ENCODE measurements at regions not wholly inside any gene's neighbourhood (a gene's known extent, or its start where the extent isn't known, plus 50 kb on each side); places are given as distances from the start of the nearest gene placed in this dataset.

DNA sequence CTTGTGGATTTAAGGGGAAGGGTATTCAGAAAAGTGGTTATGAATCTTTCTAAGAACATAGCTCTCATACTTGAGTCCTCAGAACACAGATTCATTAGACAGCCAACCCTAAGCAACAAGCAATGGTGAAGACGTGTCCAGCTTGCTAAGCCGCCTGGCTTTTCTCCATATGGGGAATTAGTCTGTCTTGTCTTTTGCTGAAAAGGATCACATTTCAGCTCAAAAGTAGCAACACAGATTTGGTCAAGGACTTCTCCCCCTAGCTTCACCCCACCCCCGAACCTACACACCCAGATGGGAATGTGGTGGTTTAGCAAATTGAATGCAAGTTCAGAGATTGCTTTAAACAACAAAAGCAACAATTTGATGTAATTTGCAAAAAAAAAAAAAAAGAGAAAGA is 103.3 kb upstream of the RASGEF1B start:
- H3K9me3 ChIP-seq: no peaks in the 10 kb centered on the region
- H3K4me1 ChIP-seq (ENCODE audit: control insufficient read depth in 1 of 2, low read depth in 2 of 2): peaks cover 0 to 16% of the 10 kb centered on the region in 2 donors
- TF ChIP-seq, protein P1, sequence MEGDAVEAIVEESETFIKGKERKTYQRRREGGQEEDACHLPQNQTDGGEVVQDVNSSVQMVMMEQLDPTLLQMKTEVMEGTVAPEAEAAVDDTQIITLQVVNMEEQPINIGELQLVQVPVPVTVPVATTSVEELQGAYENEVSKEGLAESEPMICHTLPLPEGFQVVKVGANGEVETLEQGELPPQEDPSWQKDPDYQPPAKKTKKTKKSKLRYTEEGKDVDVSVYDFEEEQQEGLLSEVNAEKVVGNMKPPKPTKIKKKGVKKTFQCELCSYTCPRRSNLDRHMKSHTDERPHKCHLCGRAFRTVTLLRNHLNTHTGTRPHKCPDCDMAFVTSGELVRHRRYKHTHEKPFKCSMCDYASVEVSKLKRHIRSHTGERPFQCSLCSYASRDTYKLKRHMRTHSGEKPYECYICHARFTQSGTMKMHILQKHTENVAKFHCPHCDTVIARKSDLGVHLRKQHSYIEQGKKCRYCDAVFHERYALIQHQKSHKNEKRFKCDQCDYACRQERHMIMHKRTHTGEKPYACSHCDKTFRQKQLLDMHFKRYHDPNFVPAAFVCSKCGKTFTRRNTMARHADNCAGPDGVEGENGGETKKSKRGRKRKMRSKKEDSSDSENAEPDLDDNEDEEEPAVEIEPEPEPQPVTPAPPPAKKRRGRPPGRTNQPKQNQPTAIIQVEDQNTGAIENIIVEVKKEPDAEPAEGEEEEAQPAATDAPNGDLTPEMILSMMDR (IDR thresholded peaks at IDR 0.05): no peak
- DNase-seq (ENCODE audit: low spot score) (no peak), ATAC-seq (ENCODE audit: insufficient number of reproducible peaks, low FRiP score, low read depth) (no peak)
- no peaks in the 10 kb centered on the region for H3K36me3 ChIP-seq
- no peaks in the 10 kb centered on the region for H3K27me3 ChIP-seq (replicated peaks; ENCODE audit: insufficient read depth)
- no peak overlapping the region for H3K4me3 ChIP-seq
- H3K27ac ChIP-seq: no peak overlapping the region

DNA sequence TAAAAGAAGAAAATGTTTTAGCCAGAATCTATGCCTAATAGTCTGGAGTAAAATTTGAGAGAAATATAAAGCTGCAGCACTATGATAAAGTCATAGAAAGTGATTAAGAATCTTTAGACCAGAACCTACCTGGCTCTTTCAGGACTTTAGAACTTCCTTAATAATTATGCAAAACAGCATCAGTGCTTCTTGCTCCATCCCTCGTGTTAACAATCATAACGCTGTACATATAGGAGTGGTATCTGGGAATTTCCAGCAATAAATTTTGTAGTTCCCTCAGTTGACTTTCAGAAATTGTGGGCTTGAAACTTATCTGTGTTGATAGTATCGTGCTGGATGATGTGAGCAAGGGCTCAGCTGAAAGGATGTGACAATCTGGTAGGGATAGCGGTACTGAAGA is 102.1 kb upstream of the RASGEF1B start:
- TF ChIP-seq, protein P1 (IDR thresholded peaks at IDR 0.05): no peak

DNA sequence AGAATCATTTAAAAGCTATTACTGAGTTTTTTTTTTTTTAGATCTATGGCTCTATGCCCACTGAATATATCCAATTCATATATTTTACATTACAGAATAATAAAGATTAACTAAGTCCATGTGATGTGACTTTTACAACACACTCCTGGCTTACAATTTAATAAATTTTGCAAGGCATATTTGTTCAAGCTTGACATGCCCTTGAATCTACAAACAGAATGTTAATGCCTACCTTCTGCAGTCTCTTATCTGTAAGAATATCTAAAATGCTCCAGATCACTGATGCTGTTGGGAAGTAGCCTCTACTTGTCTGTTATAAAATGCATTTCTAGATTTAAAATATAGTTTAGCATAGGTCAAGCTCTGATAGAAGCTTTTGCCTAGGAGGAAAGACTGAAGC is 100.7 kb upstream of the RASGEF1B start:
- H3K36me3 ChIP-seq: no peaks in the 10 kb centered on the region
- H3K27me3 ChIP-seq (replicated peaks; ENCODE audit: insufficient read depth): no peaks in the 10 kb centered on the region
- H3K4me1 ChIP-seq (ENCODE audit: control insufficient read depth in 1 of 2, low read depth in 2 of 2): peaks cover 0 to 16% of the 10 kb centered on the region in 2 donors
- TF ChIP-seq, protein P1 (IDR thresholded peaks at IDR 0.05): no peak
- no peaks in the 10 kb centered on the region for H3K9me3 ChIP-seq
- ATAC-seq (ENCODE audit: insufficient number of reproducible peaks, low FRiP score, low read depth): no peak
- no peak for DNase-seq (ENCODE audit: low spot score)
- H3K27ac ChIP-seq: no peak overlapping the region
- H3K4me3 ChIP-seq: no peak overlapping the region

More for the DNA sequence above, 102.1 kb upstream of the RASGEF1B start:
- no peak overlapping the region for H3K4me3 ChIP-seq
- ATAC-seq (ENCODE audit: insufficient number of reproducible peaks, low FRiP score, low read depth): no peak
- no peaks in the 10 kb centered on the region for H3K27me3 ChIP-seq (replicated peaks; ENCODE audit: insufficient read depth)
- H3K4me1 ChIP-seq (ENCODE audit: control insufficient read depth in 1 of 2, low read depth in 2 of 2): peaks cover 0 to 16% of the 10 kb centered on the region in 2 donors
- no peaks in the 10 kb centered on the region for H3K9me3 ChIP-seq
- H3K27ac ChIP-seq: no peak overlapping the region
- H3K36me3 ChIP-seq: no peaks in the 10 kb centered on the region
- DNase-seq (ENCODE audit: low spot score): no peak

DNA sequence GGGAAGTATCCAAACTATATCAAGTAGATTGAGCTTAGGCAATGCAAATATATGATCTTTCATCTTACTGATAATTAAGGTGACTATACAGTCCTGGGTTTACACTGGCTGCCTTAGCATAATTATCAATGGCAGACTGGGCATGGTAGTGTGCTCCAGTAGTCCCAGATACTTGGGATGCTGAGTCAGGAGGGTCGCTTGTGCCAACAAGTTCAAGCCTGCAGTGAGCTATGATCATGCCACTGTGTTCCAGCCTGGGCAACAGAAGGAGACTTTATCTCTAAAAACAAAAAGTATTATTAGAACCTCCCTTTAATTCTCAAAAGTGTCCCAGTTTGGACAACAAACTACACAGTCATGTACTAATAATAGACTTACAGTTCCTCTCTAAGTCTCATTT is 99.4 kb upstream of the RASGEF1B start:
- H3K27me3 ChIP-seq (replicated peaks; ENCODE audit: insufficient read depth): no peaks in the 10 kb centered on the region
- H3K4me3 ChIP-seq: no peak overlapping the region
- H3K27ac ChIP-seq: peak overlapping the region in 1 of 2 donors; percentile 20
- DNase-seq (ENCODE audit: low spot score) (no peak), ATAC-seq (ENCODE audit: insufficient number of reproducible peaks, low FRiP score, low read depth) (peak; percentile 69)
- no peaks in the 10 kb centered on the region for H3K9me3 ChIP-seq
- H3K4me1 ChIP-seq (ENCODE audit: control insufficient read depth in 1 of 2, low read depth in 2 of 2): peaks cover 4 to 19% of the 10 kb centered on the region in 2 donors
- TF ChIP-seq, protein P1 (IDR thresholded peaks at IDR 0.05): no peak
- no peaks in the 10 kb centered on the region for H3K36me3 ChIP-seq

DNA sequence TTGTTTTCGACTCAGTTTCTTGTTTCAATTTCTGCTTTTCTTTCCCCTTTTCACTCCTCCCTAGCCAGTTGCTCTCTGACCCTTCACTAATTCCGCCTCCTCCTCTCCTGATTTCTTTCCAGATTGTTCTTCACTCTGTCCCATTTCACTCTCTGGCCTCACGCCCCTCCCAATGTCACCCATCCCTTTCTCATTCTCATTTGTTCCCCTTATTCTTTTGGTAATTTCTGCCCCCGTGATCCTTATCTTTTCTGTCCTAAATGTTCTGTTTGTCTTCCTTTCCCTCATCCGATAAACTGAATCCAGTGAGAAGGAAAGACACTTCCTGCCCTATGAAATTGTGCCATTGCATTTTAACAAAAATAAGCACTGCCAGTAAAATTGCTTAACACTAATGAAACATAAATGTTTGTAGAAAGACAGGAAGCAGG is 94.5 kb upstream of the RASGEF1B start:
- H3K27ac ChIP-seq: peak overlapping the region; percentile 30 to 57

More for the DNA sequence above, 94.5 kb upstream of the RASGEF1B start:
- Histone ChIP-seq H3K36me3 (no peaks in the 10 kb centered on the region), H3K9me3 (no peaks in the 10 kb centered on the region), H3K4me1 (ENCODE audit: control insufficient read depth in 1 of 2, low read depth in 2 of 2) (peaks cover 4 to 23% of the 10 kb centered on the region in 2 donors), H3K27me3 (replicated peaks; ENCODE audit: insufficient read depth) (no peaks in the 10 kb centered on the region), H3K4me3 (peak overlapping the region; percentile 61)
- TF ChIP-seq, protein P1 (IDR thresholded peaks at IDR 0.05): no peak
- no peak for DNase-seq (ENCODE audit: low spot score)
- ATAC-seq (ENCODE audit: insufficient number of reproducible peaks, low FRiP score, low read depth): no peak

Data from thoracic aorta (tissue), 2 donors.